ENCODE measurements at regions not wholly inside any gene's neighbourhood (a gene's known extent, or its start where the extent isn't known, plus 50 kb on each side); places are given as distances from the start of the nearest gene placed in this dataset.
"Not testable (repeated sequence)": the region's sequence is repeated elsewhere in the genome, so short reads cannot be mapped to it uniquely, and the experiment has no call there.

DNA sequence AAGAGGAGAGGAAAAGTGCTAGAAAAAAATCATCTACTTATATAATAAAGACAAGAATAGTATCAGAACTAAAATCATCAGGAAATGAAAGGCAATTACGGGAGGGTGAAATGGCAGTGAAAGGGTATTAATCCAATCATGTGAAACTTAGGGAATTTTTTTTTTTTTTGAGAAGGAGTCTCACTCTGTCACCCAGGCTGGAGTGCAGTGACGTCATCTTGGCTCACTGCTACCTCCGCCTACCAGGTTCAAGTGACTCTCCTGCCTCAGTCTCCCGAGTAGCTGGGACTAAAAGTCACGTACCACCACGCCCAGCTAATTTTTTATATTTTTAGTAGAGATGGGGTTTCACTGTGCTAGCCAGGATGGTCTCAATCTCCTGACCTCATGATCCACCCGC is 501.3 kb downstream of the COL12A1 start:
- not testable (repeated sequence) for DNase-seq; H3K36me3 Mint-ChIP-seq (ENCODE audit: insufficient read depth in 2 of 2); H3K4me1 Mint-ChIP-seq (ENCODE audit: low read depth); H3K27me3 Mint-ChIP-seq (ENCODE audit: low read depth); H3K4me3 Mint-ChIP-seq; H3K9me3 Mint-ChIP-seq; H3K27ac Mint-ChIP-seq; ATAC-seq (replicated peaks in 1 of 2)

DNA sequence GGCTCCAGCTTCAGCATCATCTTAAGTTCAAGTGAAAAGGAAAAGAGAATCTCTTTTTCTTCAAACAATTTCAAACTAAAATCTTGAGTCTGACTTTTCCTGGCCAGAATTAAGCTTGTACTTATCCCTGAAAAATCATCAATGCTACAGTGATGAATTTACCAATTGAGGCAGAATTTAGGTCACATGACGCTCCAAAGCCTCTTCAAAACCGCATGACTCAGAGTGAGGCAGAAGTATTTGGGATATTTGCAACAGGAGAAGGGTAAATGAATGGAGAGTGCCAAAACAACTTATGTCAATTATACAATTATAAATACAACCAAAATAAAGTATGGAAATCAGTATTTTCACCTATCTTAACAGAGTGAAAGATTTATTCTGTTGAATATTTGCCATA is 515.5 kb downstream of the COL12A1 start:
- DNase-seq (no peak), ATAC-seq (replicated peaks in 1 of 2) (no peak)
- Mint-ChIP-seq H3K9me3 (peaks cover 3% of the 10 kb centered on the region in 2 donors), H3K4me1 (ENCODE audit: low read depth) (no peaks in the 10 kb centered on the region), H3K27me3 (ENCODE audit: low read depth) (no peaks in the 10 kb centered on the region), H3K4me3 (no peak overlapping the region), H3K27ac (no peak overlapping the region), H3K36me3 (ENCODE audit: insufficient read depth in 2 of 2) (no peaks in the 10 kb centered on the region)

DNA sequence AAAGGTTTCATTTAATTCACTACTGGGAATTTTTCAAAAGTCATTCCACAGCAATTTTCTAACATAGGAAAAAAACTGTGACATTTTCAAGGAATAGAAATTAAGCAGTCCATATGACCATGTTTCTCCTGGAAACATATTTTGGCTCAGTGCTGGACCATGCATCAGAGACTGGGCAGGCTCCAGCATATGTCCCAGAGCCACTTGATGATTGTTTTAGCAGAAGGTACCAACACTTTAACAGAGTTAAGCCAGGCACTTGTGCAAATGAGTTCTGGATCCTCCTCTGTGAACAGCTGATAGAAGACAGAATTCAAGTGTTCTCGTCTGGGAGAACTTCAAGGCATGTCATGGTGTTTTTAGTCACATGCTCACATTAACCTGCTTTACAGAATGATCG is 516.3 kb downstream of the COL12A1 start:
- H3K4me3 Mint-ChIP-seq = no peak overlapping the region
- no peaks in the 10 kb centered on the region for H3K4me1 Mint-ChIP-seq (ENCODE audit: low read depth)
- no peaks in the 10 kb centered on the region for H3K36me3 Mint-ChIP-seq (ENCODE audit: insufficient read depth in 2 of 2)
- H3K27me3 Mint-ChIP-seq (ENCODE audit: low read depth) = no peaks in the 10 kb centered on the region
- H3K9me3 Mint-ChIP-seq = peaks cover 3% of the 10 kb centered on the region in 2 donors
- ATAC-seq (replicated peaks in 1 of 2) (no peak), DNase-seq (no peak)
- H3K27ac Mint-ChIP-seq = no peak overlapping the region

DNA sequence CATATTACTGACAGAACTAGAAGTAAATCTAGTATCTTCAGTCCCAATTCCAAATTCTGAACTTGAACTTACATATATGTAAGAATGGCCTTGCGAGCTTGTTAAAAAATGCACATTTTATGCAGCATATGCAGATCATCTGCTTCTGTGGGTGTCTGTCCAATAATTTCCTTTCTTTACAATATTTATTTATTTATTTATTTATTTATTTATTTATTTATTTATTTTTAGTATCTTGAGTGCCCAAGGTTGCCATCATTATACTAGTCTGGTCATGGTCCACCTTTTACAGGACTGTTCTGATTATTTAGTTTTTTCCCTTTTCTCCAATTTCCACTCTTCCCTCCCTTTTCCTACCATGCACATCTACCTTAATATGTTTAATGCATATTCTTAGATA is 528.4 kb downstream of the COL12A1 start:
- Mint-ChIP-seq H3K4me1 (ENCODE audit: low read depth) (no peaks in the 10 kb centered on the region), H3K4me3 (no peak overlapping the region), H3K27me3 (ENCODE audit: low read depth) (no peaks in the 10 kb centered on the region), H3K36me3 (ENCODE audit: insufficient read depth in 2 of 2) (no peaks in the 10 kb centered on the region), H3K9me3 (peaks cover 0 to 7% of the 10 kb centered on the region in 2 donors), H3K27ac (no peak overlapping the region)
- DNase-seq (no peak), ATAC-seq (replicated peaks in 1 of 2) (no peak)

DNA sequence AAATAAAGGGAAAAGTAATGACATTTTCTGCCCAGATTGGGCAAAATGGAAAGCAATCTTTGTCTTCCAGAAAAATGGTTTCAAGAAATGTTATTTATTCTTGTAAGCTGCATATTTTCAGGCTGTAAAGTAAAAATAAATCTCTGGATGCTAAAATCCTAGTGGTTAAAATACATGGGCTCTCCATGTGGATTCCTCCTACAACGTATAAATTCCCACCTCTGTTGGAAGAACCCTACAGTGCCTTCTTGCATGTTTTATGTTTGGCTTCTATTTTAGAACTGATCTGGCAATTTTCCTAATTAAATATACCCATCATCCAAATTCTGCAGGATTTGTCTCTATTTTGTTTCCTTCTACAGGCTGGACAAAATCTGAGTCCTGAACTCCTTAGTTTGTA is 528.9 kb downstream of the COL12A1 start:
- H3K27ac Mint-ChIP-seq = no peak overlapping the region
- ATAC-seq (replicated peaks in 1 of 2) = no peak
- no peak for DNase-seq
- H3K27me3 Mint-ChIP-seq (ENCODE audit: low read depth) = no peaks in the 10 kb centered on the region
- H3K4me1 Mint-ChIP-seq (ENCODE audit: low read depth) = no peaks in the 10 kb centered on the region
- H3K9me3 Mint-ChIP-seq = peaks cover 0 to 7% of the 10 kb centered on the region in 2 donors
- H3K4me3 Mint-ChIP-seq = no peak overlapping the region
- no peaks in the 10 kb centered on the region for H3K36me3 Mint-ChIP-seq (ENCODE audit: insufficient read depth in 2 of 2)

DNA sequence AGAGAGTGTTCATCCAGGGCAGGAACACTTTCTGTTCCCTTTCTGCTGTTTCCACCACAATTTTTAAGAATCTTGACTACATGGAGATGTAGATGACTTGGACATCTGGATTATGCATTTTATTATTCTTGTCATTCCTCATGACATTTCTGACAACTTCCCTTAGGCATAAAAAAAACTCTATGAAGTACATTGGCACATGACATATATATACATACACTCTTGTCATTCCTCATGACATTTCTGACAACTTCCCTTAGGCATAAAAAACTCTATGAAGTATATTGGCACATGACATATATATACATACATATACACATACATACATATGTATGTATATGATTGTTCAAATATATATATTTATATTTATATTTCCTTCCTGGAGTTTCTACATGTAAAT is 531.5 kb downstream of the COL12A1 start:
- H3K27me3 Mint-ChIP-seq (ENCODE audit: low read depth) = no peaks in the 10 kb centered on the region
- no peak overlapping the region for H3K27ac Mint-ChIP-seq
- H3K9me3 Mint-ChIP-seq = peaks cover 0 to 5% of the 10 kb centered on the region in 2 donors
- no peaks in the 10 kb centered on the region for H3K4me1 Mint-ChIP-seq (ENCODE audit: low read depth)
- no peak for ATAC-seq (replicated peaks in 1 of 2)
- DNase-seq = no peak
- no peaks in the 10 kb centered on the region for H3K36me3 Mint-ChIP-seq (ENCODE audit: insufficient read depth in 2 of 2)
- no peak overlapping the region for H3K4me3 Mint-ChIP-seq

DNA sequence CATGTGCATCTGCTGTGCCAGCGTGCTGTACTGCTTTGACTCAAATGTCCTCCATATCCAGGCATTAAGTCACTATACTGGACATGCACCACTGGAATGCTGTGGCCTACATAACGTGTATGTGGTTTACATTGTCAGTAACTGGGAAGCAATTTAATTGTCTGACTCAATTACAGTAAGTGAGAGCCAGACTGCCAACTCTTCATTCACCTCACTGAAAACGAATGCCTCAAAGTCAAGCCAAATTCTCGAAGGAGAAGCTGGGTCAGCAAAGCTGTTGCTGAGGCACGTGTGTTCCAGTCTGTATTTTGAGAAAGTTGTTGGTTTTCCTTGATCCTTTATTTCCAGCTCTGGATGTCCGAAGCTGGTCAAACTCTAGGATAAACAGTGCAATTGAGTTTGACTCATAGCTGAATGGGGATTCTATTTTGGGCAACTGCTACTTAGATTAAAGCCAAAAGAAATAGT is 534.3 kb downstream of the COL12A1 start:
- Mint-ChIP-seq H3K27me3 (ENCODE audit: low read depth) (no peaks in the 10 kb centered on the region), H3K4me1 (ENCODE audit: low read depth) (no peaks in the 10 kb centered on the region), H3K27ac (no peak overlapping the region), H3K4me3 (no peak overlapping the region), H3K36me3 (ENCODE audit: insufficient read depth in 2 of 2) (no peaks in the 10 kb centered on the region), H3K9me3 (peaks cover 6 to 7% of the 10 kb centered on the region in 2 donors)
- DNase-seq (no peak), ATAC-seq (replicated peaks in 1 of 2) (no peak)

DNA sequence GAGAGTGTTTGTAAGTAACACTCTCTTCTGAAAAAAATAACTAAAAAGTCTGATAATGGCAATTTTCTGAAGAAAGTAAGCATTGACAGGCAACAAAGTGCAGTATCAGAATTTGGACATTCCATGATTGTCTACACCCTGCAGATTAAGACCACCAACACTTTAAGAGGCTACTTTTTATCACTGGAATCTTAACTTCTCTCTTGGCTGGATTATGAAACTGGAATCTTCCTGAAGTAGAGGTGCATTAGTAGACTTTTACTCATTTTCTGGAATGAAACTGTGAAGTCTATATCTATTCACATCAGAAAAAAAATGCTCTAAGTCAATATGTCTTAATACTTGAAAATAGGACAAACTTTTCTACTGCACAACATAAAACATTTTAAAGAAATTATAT is 547.5 kb downstream of the COL12A1 start:
- no peak for DNase-seq

DNA sequence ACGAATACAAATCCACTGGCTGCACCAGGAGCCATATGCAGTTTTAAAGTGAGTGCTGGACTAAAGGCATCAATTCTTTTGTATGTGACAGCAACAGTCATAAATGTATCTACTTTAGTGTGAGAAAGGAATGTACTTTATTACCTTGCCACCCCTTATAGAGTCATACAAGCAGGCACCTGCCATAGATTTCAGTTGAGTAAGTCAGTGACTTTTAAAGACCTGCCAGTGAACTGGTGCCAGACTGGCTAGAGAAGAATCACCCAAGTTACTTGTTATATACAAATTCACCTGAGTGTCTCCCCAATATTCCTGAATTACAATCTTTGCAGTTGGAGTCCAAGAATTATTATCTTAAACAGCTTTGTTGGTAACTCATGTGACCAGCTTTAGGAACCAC is 547.9 kb downstream of the COL12A1 start:
- DNase-seq (no peak), ATAC-seq (replicated peaks in 1 of 2) (no peak)
- Mint-ChIP-seq H3K4me3 (no peak overlapping the region), H3K9me3 (peaks cover 0 to 2% of the 10 kb centered on the region in 2 donors), H3K4me1 (ENCODE audit: low read depth) (no peaks in the 10 kb centered on the region), H3K27me3 (ENCODE audit: low read depth) (no peaks in the 10 kb centered on the region), H3K27ac (no peak overlapping the region), H3K36me3 (ENCODE audit: insufficient read depth in 2 of 2) (no peaks in the 10 kb centered on the region)

More for the DNA sequence above, 547.5 kb downstream of the COL12A1 start:
- Mint-ChIP-seq H3K27me3 (ENCODE audit: low read depth) (no peaks in the 10 kb centered on the region), H3K27ac (no peak overlapping the region), H3K36me3 (ENCODE audit: insufficient read depth in 2 of 2) (no peaks in the 10 kb centered on the region), H3K4me1 (ENCODE audit: low read depth) (no peaks in the 10 kb centered on the region), H3K4me3 (no peak overlapping the region), H3K9me3 (peaks cover 2 to 4% of the 10 kb centered on the region in 2 donors)
- ATAC-seq (replicated peaks in 1 of 2) = no peak

DNA sequence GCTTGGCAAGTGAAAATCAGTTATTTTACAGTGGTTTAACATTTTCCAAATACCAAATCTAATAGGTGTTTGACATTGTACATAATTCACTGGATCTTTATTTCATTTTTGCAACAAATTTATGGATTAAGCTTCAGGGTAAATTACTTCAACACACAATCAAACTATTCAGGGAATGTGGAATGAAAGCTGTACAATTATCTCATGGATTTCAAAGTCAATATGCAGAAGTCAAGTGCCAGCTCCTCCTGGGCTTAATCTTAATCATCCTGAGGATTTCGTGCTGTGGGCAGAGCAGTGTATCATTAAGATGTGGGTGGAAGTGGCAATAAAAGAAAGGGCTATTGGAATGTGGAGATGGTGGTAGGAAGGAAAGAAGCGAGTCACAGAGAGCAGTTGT is 548.8 kb downstream of the COL12A1 start:
- H3K9me3 Mint-ChIP-seq = peaks cover 0 to 2% of the 10 kb centered on the region in 2 donors
- ATAC-seq (replicated peaks in 1 of 2) (no peak), DNase-seq (no peak)
- no peak overlapping the region for H3K4me3 Mint-ChIP-seq
- no peak overlapping the region for H3K27ac Mint-ChIP-seq
- no peaks in the 10 kb centered on the region for H3K27me3 Mint-ChIP-seq (ENCODE audit: low read depth)
- H3K4me1 Mint-ChIP-seq (ENCODE audit: low read depth) = no peaks in the 10 kb centered on the region
- no peaks in the 10 kb centered on the region for H3K36me3 Mint-ChIP-seq (ENCODE audit: insufficient read depth in 2 of 2)

DNA sequence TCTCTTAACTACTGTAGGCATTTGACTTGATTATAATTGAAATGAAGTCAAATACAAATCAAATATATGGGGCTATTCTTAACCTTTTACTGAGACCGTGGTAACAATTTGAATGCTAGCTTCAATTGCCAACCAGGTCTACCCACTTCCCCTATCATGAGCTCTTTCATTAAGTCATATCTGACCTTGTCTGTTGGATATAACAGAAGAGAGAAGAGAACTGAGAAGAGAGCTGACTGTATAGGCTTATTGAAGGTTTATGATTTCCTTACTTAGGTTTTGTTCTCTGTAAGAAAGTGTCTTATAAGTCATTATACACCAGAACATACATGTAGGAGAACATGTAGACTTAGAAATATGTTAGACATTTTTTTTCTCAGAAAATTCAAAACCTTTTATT is 549.4 kb downstream of the COL12A1 start:
- peaks cover 0 to 2% of the 10 kb centered on the region in 2 donors for H3K9me3 Mint-ChIP-seq
- H3K27me3 Mint-ChIP-seq (ENCODE audit: low read depth) = no peaks in the 10 kb centered on the region
- no peaks in the 10 kb centered on the region for H3K4me1 Mint-ChIP-seq (ENCODE audit: low read depth)
- no peak overlapping the region for H3K27ac Mint-ChIP-seq
- DNase-seq (no peak), ATAC-seq (replicated peaks in 1 of 2) (no peak)
- H3K4me3 Mint-ChIP-seq = no peak overlapping the region
- H3K36me3 Mint-ChIP-seq (ENCODE audit: insufficient read depth in 2 of 2) = no peaks in the 10 kb centered on the region

DNA sequence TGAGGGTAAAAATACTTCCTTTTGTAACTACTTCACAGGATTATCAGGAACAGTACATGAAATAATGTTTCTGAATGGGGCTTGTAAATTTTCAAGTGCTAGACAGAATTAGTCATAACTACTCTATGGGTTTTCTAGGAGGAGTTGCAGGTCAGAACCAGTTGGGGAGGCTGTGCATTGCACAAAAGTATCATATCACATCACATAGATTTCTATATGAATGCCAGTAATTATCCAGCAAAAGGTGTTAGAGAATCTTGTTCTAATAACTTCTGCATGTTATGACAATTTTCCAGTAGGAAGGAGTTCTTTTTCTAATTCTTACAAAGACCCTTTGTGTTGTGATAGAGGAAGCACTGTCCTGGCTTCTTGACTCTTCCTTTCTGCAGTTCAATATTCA is 551.6 kb downstream of the COL12A1 start:
- Mint-ChIP-seq H3K27me3 (ENCODE audit: low read depth) (no peaks in the 10 kb centered on the region), H3K36me3 (ENCODE audit: insufficient read depth in 2 of 2) (no peaks in the 10 kb centered on the region), H3K9me3 (peaks cover 2 to 8% of the 10 kb centered on the region in 2 donors), H3K4me3 (no peak overlapping the region), H3K4me1 (ENCODE audit: low read depth) (no peaks in the 10 kb centered on the region), H3K27ac (no peak overlapping the region)
- ATAC-seq (replicated peaks in 1 of 2) (no peak), DNase-seq (no peak)

DNA sequence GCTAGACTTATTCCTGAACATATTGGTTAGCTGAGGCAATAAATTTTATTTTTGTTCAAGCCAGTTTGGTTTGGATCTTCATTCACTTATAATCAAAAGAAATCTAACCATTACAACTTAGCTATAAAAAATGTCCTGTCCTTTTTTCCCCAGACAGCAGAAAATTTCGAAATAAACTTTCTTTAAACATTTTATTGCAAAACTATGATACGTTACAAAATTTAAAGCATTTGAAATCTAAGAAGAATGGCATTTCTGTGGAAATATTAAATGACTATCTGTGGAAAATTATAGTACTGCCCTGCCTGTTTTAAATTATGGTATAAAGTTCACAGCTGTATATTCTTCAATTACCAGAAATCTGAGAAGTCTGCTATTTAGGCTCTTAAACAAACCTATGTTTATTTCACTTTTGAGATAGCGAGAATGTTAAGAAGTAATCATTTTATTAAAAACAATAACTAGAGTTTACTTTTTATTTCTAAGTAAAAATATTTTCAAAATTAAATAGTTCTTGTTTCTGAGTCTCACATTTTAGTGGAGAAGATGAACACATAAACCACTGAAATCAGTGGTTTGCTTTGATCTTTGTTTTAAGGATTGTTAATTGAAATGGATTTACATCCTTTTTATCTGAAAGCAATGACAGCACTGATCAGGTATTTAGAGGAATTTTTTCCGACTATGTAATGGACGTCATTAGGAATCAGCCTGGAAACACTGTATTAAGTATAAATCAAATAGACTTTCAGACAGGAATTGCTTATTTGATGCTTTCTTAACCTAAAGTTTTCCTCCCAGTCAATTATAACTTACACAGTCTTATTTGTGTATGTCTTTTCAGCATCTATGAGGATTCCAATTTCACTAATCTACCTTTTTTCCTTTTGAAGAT is 553.7 kb downstream of the COL12A1 start:
- no peak overlapping the region for H3K4me3 Mint-ChIP-seq
- peaks cover 1 to 9% of the 10 kb centered on the region in 2 donors for H3K9me3 Mint-ChIP-seq
- ATAC-seq (replicated peaks in 1 of 2) (no peak), DNase-seq (no peak)
- H3K36me3 Mint-ChIP-seq (ENCODE audit: insufficient read depth in 2 of 2) = no peaks in the 10 kb centered on the region
- H3K4me1 Mint-ChIP-seq (ENCODE audit: low read depth) = no peaks in the 10 kb centered on the region
- no peaks in the 10 kb centered on the region for H3K27me3 Mint-ChIP-seq (ENCODE audit: low read depth)
- no peak overlapping the region for H3K27ac Mint-ChIP-seq

DNA sequence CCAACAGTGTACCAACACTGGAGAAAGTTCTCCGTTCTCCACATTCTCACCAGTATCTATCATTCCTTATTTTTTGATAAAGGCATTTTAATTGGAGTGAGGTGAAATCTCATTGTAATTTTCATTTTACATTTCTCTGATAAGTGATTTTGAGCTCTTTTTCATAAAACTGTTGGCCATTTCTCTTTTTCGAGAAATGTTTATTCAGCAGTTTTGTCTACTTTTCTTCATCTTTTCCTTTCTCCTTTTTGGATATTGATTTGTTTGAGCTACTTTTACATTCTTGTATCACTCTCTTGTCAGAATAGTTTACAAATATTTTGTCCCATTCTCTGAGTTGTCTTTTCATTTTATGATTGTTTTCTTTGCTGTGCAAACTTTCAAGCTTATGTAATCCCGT is 555.2 kb downstream of the COL12A1 start:
- DNase-seq (no peak), ATAC-seq (replicated peaks in 1 of 2) (no peak)
- no peak overlapping the region for H3K4me3 Mint-ChIP-seq
- H3K4me1 Mint-ChIP-seq (ENCODE audit: low read depth) = no peaks in the 10 kb centered on the region
- peaks cover 4 to 13% of the 10 kb centered on the region in 2 donors for H3K9me3 Mint-ChIP-seq
- H3K27ac Mint-ChIP-seq = no peak overlapping the region
- no peaks in the 10 kb centered on the region for H3K36me3 Mint-ChIP-seq (ENCODE audit: insufficient read depth in 2 of 2)
- H3K27me3 Mint-ChIP-seq (ENCODE audit: low read depth) = no peaks in the 10 kb centered on the region
